ENCODE measurements at regions not wholly inside any gene's neighbourhood (a gene's known extent, or its start where the extent isn't known, plus 50 kb on each side); places are given as distances from the start of the nearest gene placed in this dataset.

DNA sequence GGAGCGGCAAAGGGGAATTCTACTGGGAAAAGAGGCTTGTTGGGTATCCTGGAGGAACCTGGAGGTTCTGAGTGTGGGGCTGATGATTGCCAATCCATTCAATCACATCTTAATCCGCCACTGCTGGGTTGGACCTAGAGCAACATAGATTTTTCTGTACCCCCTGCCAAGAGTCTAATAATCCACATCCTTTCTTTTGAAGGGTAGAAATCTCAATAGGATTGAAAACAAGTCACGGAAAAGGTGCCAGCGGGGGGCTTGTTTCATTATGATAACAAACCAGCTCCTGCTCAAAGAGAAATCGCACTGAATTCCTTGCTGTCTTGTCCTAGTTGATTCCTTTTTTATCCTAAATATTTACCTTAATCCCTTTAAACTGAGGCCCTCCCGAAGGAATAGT is 528.5 kb downstream of the ADGRL2 start:
- no peak overlapping the region for H3K4me3 ChIP-seq
- TF ChIP-seq, protein P1, sequence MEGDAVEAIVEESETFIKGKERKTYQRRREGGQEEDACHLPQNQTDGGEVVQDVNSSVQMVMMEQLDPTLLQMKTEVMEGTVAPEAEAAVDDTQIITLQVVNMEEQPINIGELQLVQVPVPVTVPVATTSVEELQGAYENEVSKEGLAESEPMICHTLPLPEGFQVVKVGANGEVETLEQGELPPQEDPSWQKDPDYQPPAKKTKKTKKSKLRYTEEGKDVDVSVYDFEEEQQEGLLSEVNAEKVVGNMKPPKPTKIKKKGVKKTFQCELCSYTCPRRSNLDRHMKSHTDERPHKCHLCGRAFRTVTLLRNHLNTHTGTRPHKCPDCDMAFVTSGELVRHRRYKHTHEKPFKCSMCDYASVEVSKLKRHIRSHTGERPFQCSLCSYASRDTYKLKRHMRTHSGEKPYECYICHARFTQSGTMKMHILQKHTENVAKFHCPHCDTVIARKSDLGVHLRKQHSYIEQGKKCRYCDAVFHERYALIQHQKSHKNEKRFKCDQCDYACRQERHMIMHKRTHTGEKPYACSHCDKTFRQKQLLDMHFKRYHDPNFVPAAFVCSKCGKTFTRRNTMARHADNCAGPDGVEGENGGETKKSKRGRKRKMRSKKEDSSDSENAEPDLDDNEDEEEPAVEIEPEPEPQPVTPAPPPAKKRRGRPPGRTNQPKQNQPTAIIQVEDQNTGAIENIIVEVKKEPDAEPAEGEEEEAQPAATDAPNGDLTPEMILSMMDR (IDR thresholded peaks at IDR 0.05), result no peak
- DNase-seq (ENCODE audit: low spot score) (no peak), ATAC-seq (ENCODE audit: insufficient number of reproducible peaks, low FRiP score, low read depth) (no peak)
- no peaks in the 10 kb centered on the region for H3K27me3 ChIP-seq (replicated peaks; ENCODE audit: insufficient read depth)
- H3K4me1 ChIP-seq (ENCODE audit: control insufficient read depth in 1 of 2, low read depth in 2 of 2), result peaks cover 0 to 12% of the 10 kb centered on the region in 2 donors
- no peaks in the 10 kb centered on the region for H3K36me3 ChIP-seq
- H3K9me3 ChIP-seq, result no peaks in the 10 kb centered on the region
- no peak overlapping the region for H3K27ac ChIP-seq

DNA sequence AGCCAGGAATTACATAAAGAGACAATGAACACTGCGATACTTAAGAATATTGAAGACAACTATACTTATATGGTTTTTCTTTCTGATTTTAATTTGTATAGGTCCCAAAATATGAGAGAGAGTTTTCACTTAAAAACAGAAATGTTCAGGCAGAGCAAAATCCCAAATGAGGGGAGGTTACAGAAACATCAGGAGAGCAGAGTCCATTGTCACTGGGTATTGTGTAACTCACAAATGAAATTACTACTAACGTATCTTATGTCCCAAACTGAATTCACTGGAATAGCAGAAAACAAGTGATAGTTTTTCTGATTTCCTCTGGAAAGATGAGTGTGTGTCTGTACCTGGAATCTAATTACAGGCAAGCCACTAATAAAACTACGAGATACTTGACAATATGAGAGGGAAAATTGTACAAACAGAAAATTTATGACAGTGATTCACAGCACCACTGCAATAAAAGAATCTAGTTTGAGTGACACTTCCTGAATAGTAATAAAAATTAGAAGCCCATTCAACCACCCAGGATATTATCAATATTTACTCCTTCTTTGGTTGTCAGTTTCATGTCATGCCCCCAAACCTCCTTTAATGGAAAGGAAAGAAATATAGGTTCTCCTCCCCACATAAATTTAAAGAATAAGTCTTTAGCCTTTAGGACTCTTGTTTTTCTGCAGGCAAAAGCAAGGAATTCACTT is 522.6 kb downstream of the ADGRL2 start:
- no peak overlapping the region for H3K4me3 ChIP-seq

DNA sequence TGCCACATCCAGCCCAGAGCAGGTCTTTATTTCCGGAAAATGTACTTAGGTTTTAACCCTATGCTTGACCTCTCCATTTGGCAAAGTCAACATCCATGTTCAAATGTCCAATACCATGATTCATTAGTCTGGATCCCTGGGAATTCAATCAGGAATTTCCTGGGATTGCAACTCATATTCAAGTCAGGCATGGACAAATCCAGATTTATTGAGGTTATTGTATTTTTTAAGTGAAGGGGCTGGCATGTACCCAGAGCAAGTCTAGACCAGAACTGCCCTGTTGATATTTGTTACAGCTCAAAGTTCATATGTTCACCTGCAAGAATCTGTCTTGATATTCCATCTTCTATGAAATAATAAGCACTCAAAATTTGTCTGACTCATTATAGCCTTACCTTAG is 521.1 kb downstream of the ADGRL2 start:
- TF ChIP-seq, protein P1 (IDR thresholded peaks at IDR 0.05), result no peak
- H3K4me1 ChIP-seq (ENCODE audit: control insufficient read depth in 1 of 2, low read depth in 2 of 2), result peaks cover 0 to 12% of the 10 kb centered on the region in 2 donors
- ATAC-seq (ENCODE audit: insufficient number of reproducible peaks, low FRiP score, low read depth) (no peak), DNase-seq (ENCODE audit: low spot score) (no peak)
- H3K27ac ChIP-seq, result no peak overlapping the region
- H3K9me3 ChIP-seq, result no peaks in the 10 kb centered on the region
- H3K36me3 ChIP-seq, result no peaks in the 10 kb centered on the region
- H3K4me3 ChIP-seq, result no peak overlapping the region
- H3K27me3 ChIP-seq (replicated peaks; ENCODE audit: insufficient read depth), result no peaks in the 10 kb centered on the region

More for the DNA sequence above, 522.6 kb downstream of the ADGRL2 start:
- TF ChIP-seq, protein P1 (IDR thresholded peaks at IDR 0.05), result no peak
- ATAC-seq (ENCODE audit: insufficient number of reproducible peaks, low FRiP score, low read depth), result no peak
- Histone ChIP-seq H3K4me1 (ENCODE audit: control insufficient read depth in 1 of 2, low read depth in 2 of 2) (peaks cover 0 to 12% of the 10 kb centered on the region in 2 donors), H3K27ac (no peak overlapping the region), H3K36me3 (no peaks in the 10 kb centered on the region), H3K9me3 (no peaks in the 10 kb centered on the region), H3K27me3 (replicated peaks; ENCODE audit: insufficient read depth) (no peaks in the 10 kb centered on the region)
- no peak for DNase-seq (ENCODE audit: low spot score)

DNA sequence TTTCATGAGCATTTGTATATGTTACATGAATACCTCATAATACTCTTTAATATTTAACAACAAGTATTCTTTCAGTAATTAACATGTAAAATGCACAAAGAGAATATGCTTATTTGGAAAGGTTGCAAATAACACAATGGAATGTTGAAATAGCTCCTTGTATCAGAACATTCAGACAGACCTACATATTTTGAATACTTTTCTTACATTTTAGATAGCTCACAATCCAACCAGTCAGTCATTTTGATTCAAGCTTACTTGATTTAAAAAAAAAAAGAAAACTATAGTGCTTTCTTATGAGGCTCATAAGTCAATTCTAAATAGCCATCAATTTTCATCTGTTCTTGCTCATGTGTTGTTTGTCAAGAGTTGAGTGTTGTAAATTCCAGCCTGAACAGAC is 518.8 kb downstream of the ADGRL2 start:
- no peak for DNase-seq (ENCODE audit: low spot score)
- no peaks in the 10 kb centered on the region for H3K9me3 ChIP-seq
- H3K27ac ChIP-seq, result no peak overlapping the region
- H3K4me3 ChIP-seq, result no peak overlapping the region
- no peak for ATAC-seq (ENCODE audit: insufficient number of reproducible peaks, low FRiP score, low read depth)
- TF ChIP-seq, protein P1 (IDR thresholded peaks at IDR 0.05), result no peak
- H3K27me3 ChIP-seq (replicated peaks; ENCODE audit: insufficient read depth), result no peaks in the 10 kb centered on the region
- no peaks in the 10 kb centered on the region for H3K36me3 ChIP-seq
- H3K4me1 ChIP-seq (ENCODE audit: control insufficient read depth in 1 of 2, low read depth in 2 of 2), result no peaks in the 10 kb centered on the region

DNA sequence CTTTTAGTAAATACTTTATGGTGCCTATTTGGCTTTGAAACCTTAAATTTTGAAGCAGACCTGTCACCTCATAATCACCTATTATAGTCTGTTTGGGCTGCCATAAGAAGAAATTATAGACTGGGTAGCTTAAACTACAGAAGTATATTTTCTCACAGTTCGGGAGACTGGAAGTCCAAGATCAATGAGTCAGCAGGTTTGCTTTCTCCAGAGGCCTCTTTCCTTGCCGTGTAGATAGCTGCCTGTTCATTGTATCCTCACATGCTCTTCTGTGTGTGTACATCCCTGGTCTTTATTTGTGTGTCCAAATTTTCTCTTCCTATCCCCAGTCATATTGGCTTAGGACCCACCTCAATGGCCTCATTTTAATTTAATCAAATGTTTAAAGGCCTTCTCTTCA is 518.2 kb downstream of the ADGRL2 start:
- Histone ChIP-seq H3K27me3 (replicated peaks; ENCODE audit: insufficient read depth) (no peaks in the 10 kb centered on the region), H3K4me1 (ENCODE audit: control insufficient read depth in 1 of 2, low read depth in 2 of 2) (no peaks in the 10 kb centered on the region), H3K9me3 (no peaks in the 10 kb centered on the region), H3K27ac (no peak overlapping the region), H3K4me3 (no peak overlapping the region), H3K36me3 (no peaks in the 10 kb centered on the region)
- ATAC-seq (ENCODE audit: insufficient number of reproducible peaks, low FRiP score, low read depth) (no peak), DNase-seq (ENCODE audit: low spot score) (no peak)
- TF ChIP-seq, protein P1 (IDR thresholded peaks at IDR 0.05), result no peak

Measured in thoracic aorta (tissue), 2 donors.